Heart left ventricle (tissue), 16 donors: ENCODE measurements at regions not wholly inside any gene's neighbourhood (a gene's known extent, or its start where the extent isn't known, plus 50 kb on each side); places are given as distances from the start of the nearest gene placed in this dataset.

Experiments used
- ATAC-seq, 4 donors: fragments of 200-7000 bp; cut with Tn5 transposase; one replicate each; pipeline ENCODE4 v1.9.1; 2020 to 2022; ENCODE audit warnings: moderate library complexity in 4 of 4, mild to moderate bottlenecking in 3 of 4, moderate number of reproducible peaks in 1 of 4
- DNase-seq, 5 donors: peaks; one replicate each; pipeline ENCODE4 v3.0.0-alpha.2; 2020
- H3K27ac ChIP-seq, 12 donors: fragments of 200-600 bp; sonication (generic) in 4 of 12; one replicate each; pipeline versions ENCODE4 v1.5.0 to v1.8.0; 2016 to 2022; ENCODE audit warnings: mild to moderate bottlenecking in 2 of 12
- H3K27me3 ChIP-seq, 9 donors: fragments of 200-600 bp; sonication (generic) in 2 of 9; one replicate each; pipeline versions ENCODE4 v1.5.1 to v1.8.0; 2016 to 2022; ENCODE audit warnings: mild to moderate bottlenecking in 3 of 9
- H3K36me3 ChIP-seq, 9 donors: fragments of 200-600 bp; sonication (generic) in 2 of 9; one replicate each; pipeline versions ENCODE4 v1.5.0 to v1.8.0; 2018 to 2022; ENCODE audit warnings: mild to moderate bottlenecking in 2 of 9
- H3K4me1 ChIP-seq, 12 donors: fragments of 200-600 bp; sonication (generic) in 4 of 12; one replicate each; pipeline versions ENCODE4 v1.5.0 to v1.8.0; 2016 to 2022; ENCODE audit warnings: mild to moderate bottlenecking in 3 of 12
- H3K4me3 ChIP-seq, 12 donors: fragments of 200-600 bp; sonication (generic) in 4 of 12; one replicate each; pipeline versions ENCODE4 v1.5.0 to v1.8.0; 2017 to 2022; ENCODE audit warnings: mild to moderate bottlenecking in 9 of 12, moderate library complexity in 4 of 12
- H3K9me3 ChIP-seq, 12 donors: fragments of 200-600 bp; sonication (generic) in 4 of 12; one replicate each; pipeline versions ENCODE4 v1.5.0 to v1.8.0; 2016 to 2022; ENCODE audit warnings: mild to moderate bottlenecking in 1 of 12
- POLR2A ChIP-seq, 2 donors: fragments of 450-650 bp; IDR thresholded peaks; one replicate each; pipeline ENCODE4 v1.6.1; 2017; ENCODE audit warnings: antibody characterized with exemption in 2 of 2, mild to moderate bottlenecking in 2 of 2, moderate library complexity in 2 of 2
- WGBS, 4 donors: extraction: QIAGEN DNeasy Blood & Tissue Kit in 2 of 4; methylation state at CpG; one replicate each; pipeline versions ENCODE4 v1.1.5 to v1.1.7; 2013 to 2018; 5-methylcytosine and 5-hydroxymethylcytosine counted together
- intact Hi-C, 10 donors: fragments of 100-400 bp; cut with DNase I; formaldehyde crosslinking; loops; one replicate each; pipeline versions ENCODE4 v1.11.1 to v1.14.2; 2022
- TF ChIP-seq, protein P1 (sequence below), 12 donors: fragments of 200-600 bp; sonication (generic) in 4 of 12; IDR thresholded peaks; one replicate each; pipeline versions ENCODE4 v1.5.0 to v1.8.0; 2018 to 2022; ENCODE audit warnings: antibody characterized with exemption in 12 of 12, mild to moderate bottlenecking in 5 of 12
- donor health status: ischemic (EF 13 %, LVEDD 7.1; RV severe dilation, severe dysfunction).
- donor health status: healthy with polysubstance abuse.
- donor health status: DM: no; HTN: yes; CAD: no.
- donor health status: DM: no; HTN: no; CAD: no.
- donor health status: ischemic (EF 25% LVEDD 6.9; RV normal size, moderate dysfunction).
- donor health status: ischemic (EF 25% LVEDD 5.7; RV mildly dilated, moderate dysfunction).
- donor health status: healthy.
- donor health status: DM: yes; HTN: yes; CAD: no.
- donor health status: ischemic (EF 35%, LVEDD 5.7; RV mildly dilated, moderate dysfunction).
- donor health status: nonischemic (EF 11% LVEDD 7.7; RV severe dilation, severe dysfunction).
- donor health status: DM: yes; HTN: yes; CAD: no.
- donor health status: PGD.
- donor health status: ischemic (EF 29% LVEDD 5.4; RV normal size, mild dysfunction).
- donor health status: nonischemic (EF 23%, LVEDD 6.1; RV moderate dilation, normal function).

DNA sequence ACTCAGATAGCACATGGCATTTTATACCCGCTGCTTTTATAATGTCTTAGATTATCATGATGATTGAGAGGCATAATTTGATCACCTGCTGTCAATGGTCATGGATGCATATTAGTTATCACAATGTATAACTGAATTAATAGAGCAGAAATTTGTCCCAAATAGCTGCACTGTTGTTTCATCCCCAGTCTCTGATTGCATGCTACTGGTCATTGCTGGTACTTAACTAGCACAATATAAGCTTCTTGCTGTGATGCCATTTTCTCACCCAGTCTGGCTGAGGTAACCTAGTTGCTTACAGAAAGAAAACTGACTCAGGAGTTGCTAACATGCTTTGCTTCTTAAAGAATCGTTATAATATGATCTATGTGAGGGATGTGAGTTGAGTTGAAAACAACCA lies 76.8 kb upstream of the PLEKHA5 start:
- H3K36me3 ChIP-seq, result no peaks in the 10 kb centered on the region
- H3K27me3 ChIP-seq, result no peaks in the 10 kb centered on the region
- H3K4me3 ChIP-seq, result no peak overlapping the region
- TF ChIP-seq, protein P1, sequence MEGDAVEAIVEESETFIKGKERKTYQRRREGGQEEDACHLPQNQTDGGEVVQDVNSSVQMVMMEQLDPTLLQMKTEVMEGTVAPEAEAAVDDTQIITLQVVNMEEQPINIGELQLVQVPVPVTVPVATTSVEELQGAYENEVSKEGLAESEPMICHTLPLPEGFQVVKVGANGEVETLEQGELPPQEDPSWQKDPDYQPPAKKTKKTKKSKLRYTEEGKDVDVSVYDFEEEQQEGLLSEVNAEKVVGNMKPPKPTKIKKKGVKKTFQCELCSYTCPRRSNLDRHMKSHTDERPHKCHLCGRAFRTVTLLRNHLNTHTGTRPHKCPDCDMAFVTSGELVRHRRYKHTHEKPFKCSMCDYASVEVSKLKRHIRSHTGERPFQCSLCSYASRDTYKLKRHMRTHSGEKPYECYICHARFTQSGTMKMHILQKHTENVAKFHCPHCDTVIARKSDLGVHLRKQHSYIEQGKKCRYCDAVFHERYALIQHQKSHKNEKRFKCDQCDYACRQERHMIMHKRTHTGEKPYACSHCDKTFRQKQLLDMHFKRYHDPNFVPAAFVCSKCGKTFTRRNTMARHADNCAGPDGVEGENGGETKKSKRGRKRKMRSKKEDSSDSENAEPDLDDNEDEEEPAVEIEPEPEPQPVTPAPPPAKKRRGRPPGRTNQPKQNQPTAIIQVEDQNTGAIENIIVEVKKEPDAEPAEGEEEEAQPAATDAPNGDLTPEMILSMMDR (IDR thresholded peaks at IDR 0.05), result no peak
- no peak for TF ChIP-seq POLR2A (IDR thresholded peaks at IDR 0.05)
- H3K9me3 ChIP-seq, result peaks cover 0 to under 1% (median 0%) of the 10 kb centered on the region in 12 donors
- no peak for ATAC-seq
- peaks cover 0 to 2% (median 0%) of the 10 kb centered on the region in 12 donors for H3K4me1 ChIP-seq
- 39 to 59% (median 44%) methylated on average over 2 of the region's 2 CpGs for WGBS, 4 donors
- intact Hi-C loops, result no loop called here
- DNase-seq, result no peak
- no peak overlapping the region for H3K27ac ChIP-seq

DNA sequence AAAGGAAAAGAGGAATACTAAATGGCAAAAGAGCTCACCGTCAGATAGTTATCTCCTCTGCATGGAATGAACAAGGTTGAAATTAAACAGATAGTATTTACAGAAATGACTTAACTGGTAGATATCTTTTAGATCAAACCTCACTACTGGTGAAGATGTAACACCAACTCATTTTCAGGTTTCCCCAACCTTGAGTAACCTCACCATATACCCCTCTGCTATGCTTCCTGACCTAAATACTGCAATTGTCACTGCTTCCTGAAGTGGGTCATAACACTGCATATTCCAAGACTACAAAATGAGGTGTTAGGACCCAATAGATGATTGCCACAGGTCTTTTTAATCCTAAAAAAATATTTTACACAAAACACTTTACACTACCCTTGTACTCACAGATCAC lies 76.3 kb upstream of the PLEKHA5 start:
- Histone ChIP-seq H3K4me3 (no peak overlapping the region), H3K4me1 (peaks cover 0 to 4% (median 0%) of the 10 kb centered on the region in 12 donors), H3K9me3 (no peaks in the 10 kb centered on the region), H3K27me3 (no peaks in the 10 kb centered on the region), H3K27ac (no peak overlapping the region), H3K36me3 (no peaks in the 10 kb centered on the region)
- ATAC-seq (no peak), DNase-seq (no peak)
- 83 to 96% (median 89%) methylated on average over 1 of the region's 1 CpG for WGBS, 4 donors
- intact Hi-C loops, result no loop called here
- TF ChIP-seq, protein P1 (IDR thresholded peaks at IDR 0.05), result no peak
- TF ChIP-seq POLR2A (IDR thresholded peaks at IDR 0.05), result no peak

DNA sequence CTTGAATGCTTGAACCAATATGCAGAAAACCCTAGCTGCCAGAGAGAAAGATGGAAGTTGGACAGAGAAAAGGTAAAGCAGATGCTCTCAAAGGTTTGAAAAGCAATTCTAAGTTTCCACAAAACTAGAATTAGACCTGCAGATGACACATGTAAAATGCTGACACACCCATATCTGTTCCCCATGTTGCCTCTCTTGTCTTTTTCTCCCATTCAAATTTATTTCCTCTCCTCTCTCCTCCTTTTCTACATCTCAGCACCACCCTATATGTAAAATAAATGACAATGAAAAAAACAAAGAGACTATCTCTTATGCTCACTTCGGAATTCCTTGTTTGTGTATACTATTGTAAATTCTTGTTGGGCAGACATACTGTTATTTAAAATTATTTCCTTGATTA lies 75.5 kb upstream of the PLEKHA5 start:
- TF ChIP-seq, protein P1 (IDR thresholded peaks at IDR 0.05), result no peak
- H3K4me3 ChIP-seq, result no peak overlapping the region
- no peak for DNase-seq
- no peaks in the 10 kb centered on the region for H3K27me3 ChIP-seq
- ATAC-seq, result no peak
- intact Hi-C loops, result no loop called here
- no peaks in the 10 kb centered on the region for H3K36me3 ChIP-seq
- peaks cover 0 to 12% (median 0%) of the 10 kb centered on the region in 12 donors for H3K4me1 ChIP-seq
- H3K9me3 ChIP-seq, result no peaks in the 10 kb centered on the region
- 80 to 94% (median 89%) methylated on average over 1 of the region's 1 CpG for WGBS, 4 donors
- H3K27ac ChIP-seq, result no peak overlapping the region

DNA sequence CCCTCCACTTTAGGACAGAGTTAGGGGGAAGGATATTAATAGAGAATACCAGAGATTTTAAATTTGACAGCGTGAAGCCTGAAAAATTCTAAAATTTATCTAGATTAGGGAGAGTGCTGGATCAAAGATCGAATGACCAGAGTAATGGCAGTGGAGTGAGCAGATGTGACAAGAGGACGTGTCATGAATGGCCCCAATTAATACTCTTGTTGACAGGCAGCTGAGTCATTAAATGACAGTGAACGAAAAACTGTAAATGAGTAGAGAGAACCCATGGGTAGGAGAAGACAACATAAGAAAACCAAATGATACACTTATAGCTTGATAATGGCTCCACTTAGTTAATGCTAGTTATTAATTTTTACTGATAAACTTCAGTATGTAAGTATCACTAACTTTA lies 73.9 kb upstream of the PLEKHA5 start:
- intact Hi-C loops, result no loop called here
- peaks cover 0 to 13% (median 0%) of the 10 kb centered on the region in 12 donors for H3K4me1 ChIP-seq
- no peak overlapping the region for H3K4me3 ChIP-seq
- H3K27ac ChIP-seq, result no peak overlapping the region
- H3K36me3 ChIP-seq, result no peaks in the 10 kb centered on the region
- 86 to 90% (median 89%) methylated on average over 4 of the region's 4 CpGs for WGBS, 4 donors
- H3K9me3 ChIP-seq, result no peaks in the 10 kb centered on the region
- no peaks in the 10 kb centered on the region for H3K27me3 ChIP-seq
- DNase-seq (no peak), ATAC-seq (no peak)
- no peak for TF ChIP-seq POLR2A (IDR thresholded peaks at IDR 0.05)
- TF ChIP-seq, protein P1 (IDR thresholded peaks at IDR 0.05), result no peak
